ENCODE measurements at regions not wholly inside any gene's neighbourhood (a gene's known extent, or its start where the extent isn't known, plus 50 kb on each side); places are given as distances from the start of the nearest gene placed in this dataset.

GRCh38 chr2:129927696-129928095 is 51.8 kb upstream of the RAB6C start:
- no peak for DNase-seq (ENCODE audit: low spot score)

- DNase-seq (ENCODE audit: low spot score): no peak
Observed at GRCh38 chr2:129929321-129930290, 49.9 kb upstream of the RAB6C start.

Small RNAs in the stretch of these regions (small RNA-seq; reads per million reads assigned to genes)
- gene RNA5SP103: 1.4 reads per million, percentile 53 among the genes with 10 or more reads in this experiment
